ENCODE measurements at regions not wholly inside any gene's neighbourhood (a gene's known extent, or its start where the extent isn't known, plus 50 kb on each side); places are given as distances from the start of the nearest gene placed in this dataset.

DNA sequence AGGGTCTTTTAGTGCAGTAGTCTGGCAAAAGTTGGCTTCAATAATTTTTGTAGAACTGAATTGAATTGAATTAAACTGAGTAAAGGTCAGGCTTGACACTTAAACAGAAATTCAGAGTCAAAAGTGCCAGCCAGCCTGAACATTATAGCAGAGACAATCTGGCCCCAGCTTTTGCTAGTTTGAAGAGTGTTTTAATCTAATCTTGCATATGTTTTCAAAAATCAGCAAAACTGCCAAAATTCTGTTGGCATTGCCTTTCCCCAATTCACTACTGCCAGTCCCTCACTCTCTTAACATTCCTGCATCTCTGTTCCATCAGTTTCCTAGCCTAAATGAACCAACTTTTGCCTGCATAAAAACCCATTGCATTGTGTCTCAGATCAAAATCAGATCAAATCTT lies 403.8 kb downstream of the NUF2 start (continued):
- TF ChIP-seq, protein P1, sequence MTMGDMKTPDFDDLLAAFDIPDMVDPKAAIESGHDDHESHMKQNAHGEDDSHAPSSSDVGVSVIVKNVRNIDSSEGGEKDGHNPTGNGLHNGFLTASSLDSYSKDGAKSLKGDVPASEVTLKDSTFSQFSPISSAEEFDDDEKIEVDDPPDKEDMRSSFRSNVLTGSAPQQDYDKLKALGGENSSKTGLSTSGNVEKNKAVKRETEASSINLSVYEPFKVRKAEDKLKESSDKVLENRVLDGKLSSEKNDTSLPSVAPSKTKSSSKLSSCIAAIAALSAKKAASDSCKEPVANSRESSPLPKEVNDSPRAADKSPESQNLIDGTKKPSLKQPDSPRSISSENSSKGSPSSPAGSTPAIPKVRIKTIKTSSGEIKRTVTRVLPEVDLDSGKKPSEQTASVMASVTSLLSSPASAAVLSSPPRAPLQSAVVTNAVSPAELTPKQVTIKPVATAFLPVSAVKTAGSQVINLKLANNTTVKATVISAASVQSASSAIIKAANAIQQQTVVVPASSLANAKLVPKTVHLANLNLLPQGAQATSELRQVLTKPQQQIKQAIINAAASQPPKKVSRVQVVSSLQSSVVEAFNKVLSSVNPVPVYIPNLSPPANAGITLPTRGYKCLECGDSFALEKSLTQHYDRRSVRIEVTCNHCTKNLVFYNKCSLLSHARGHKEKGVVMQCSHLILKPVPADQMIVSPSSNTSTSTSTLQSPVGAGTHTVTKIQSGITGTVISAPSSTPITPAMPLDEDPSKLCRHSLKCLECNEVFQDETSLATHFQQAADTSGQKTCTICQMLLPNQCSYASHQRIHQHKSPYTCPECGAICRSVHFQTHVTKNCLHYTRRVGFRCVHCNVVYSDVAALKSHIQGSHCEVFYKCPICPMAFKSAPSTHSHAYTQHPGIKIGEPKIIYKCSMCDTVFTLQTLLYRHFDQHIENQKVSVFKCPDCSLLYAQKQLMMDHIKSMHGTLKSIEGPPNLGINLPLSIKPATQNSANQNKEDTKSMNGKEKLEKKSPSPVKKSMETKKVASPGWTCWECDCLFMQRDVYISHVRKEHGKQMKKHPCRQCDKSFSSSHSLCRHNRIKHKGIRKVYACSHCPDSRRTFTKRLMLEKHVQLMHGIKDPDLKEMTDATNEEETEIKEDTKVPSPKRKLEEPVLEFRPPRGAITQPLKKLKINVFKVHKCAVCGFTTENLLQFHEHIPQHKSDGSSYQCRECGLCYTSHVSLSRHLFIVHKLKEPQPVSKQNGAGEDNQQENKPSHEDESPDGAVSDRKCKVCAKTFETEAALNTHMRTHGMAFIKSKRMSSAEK (CRISPR knock-in tag; IDR thresholded peaks at IDR 0.05; ENCODE audit: borderline replicate concordance) = no peak
- TF ChIP-seq MYBL2 (CRISPR knock-in tag; IDR thresholded peaks at IDR 0.05) (no peak), ETV6 (CRISPR knock-in tag; IDR thresholded peaks at IDR 0.05) (no peak), E2F4 (CRISPR knock-in tag; IDR thresholded peaks at IDR 0.05; ENCODE audit: borderline replicate concordance, low read depth) (no peak), ZNF232 (CRISPR knock-in tag; IDR thresholded peaks at IDR 0.05) (no peak), KAT7 (CRISPR knock-in tag; IDR thresholded peaks at IDR 0.05; ENCODE audit: borderline replicate concordance) (no peak), FOXK1 (CRISPR knock-in tag; IDR thresholded peaks at IDR 0.05) (no peak), IRF2 (CRISPR knock-in tag; IDR thresholded peaks at IDR 0.05; ENCODE audit: borderline replicate concordance, low read depth) (no peak), RELA (CRISPR knock-in tag; IDR thresholded peaks at IDR 0.05; ENCODE audit: borderline replicate concordance) (no peak), AFF4 (CRISPR knock-in tag; IDR thresholded peaks at IDR 0.05; ENCODE audit: borderline replicate concordance) (no peak), SP1 (CRISPR knock-in tag; conservative IDR thresholded peaks at IDR 0.05) (no peak), SMAD4 (CRISPR knock-in tag; IDR thresholded peaks at IDR 0.05) (no peak), CREM (CRISPR knock-in tag; IDR thresholded peaks at IDR 0.05) (no peak)
- TF ChIP-seq, protein P2, sequence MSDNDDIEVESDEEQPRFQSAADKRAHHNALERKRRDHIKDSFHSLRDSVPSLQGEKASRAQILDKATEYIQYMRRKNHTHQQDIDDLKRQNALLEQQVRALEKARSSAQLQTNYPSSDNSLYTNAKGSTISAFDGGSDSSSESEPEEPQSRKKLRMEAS (CRISPR knock-in tag; IDR thresholded peaks at IDR 0.05) = no peak

GRCh38 chr1:163730411-163730821 lies 408.7 kb downstream of the NUF2 start:
- Mint-ChIP-seq H3K4me1 (no peaks in the 10 kb centered on the region), H3K9me3 (peaks cover 17% of the 10 kb centered on the region), H3K27me3 (ENCODE audit: low read depth) (no peaks in the 10 kb centered on the region; the same call in 1 of the 2 replicates), H3K36me3 (peaks cover 12% of the 10 kb centered on the region), H3K4me3 (no peak overlapping the region), H3K27ac (no peak overlapping the region)
- DNase-seq (ENCODE audit: low spot score) (no peak), ATAC-seq (no peak)
- ChIA-PET POLR2A (no interaction called here), CTCF (no interaction called here)
- TF ChIP-seq, protein P3, sequence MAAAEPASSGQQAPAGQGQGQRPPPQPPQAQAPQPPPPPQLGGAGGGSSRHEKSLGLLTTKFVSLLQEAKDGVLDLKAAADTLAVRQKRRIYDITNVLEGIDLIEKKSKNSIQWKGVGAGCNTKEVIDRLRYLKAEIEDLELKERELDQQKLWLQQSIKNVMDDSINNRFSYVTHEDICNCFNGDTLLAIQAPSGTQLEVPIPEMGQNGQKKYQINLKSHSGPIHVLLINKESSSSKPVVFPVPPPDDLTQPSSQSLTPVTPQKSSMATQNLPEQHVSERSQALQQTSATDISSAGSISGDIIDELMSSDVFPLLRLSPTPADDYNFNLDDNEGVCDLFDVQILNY (CRISPR knock-in tag; IDR thresholded peaks at IDR 0.05) = no peak
- TF ChIP-seq TEAD4 (CRISPR knock-in tag; IDR thresholded peaks at IDR 0.05) (no peak), FOXP1 (CRISPR knock-in tag; IDR thresholded peaks at IDR 0.05; ENCODE audit: borderline replicate concordance) (no peak), ZBTB43 (CRISPR knock-in tag; IDR thresholded peaks at IDR 0.05) (no peak), GTF2I (CRISPR knock-in tag; conservative IDR thresholded peaks at IDR 0.05) (no peak), ZNF423 (CRISPR knock-in tag; IDR thresholded peaks at IDR 0.05) (no peak), HMGA2 (CRISPR knock-in tag; IDR thresholded peaks at IDR 0.05) (no peak), CBFB (CRISPR knock-in tag; IDR thresholded peaks at IDR 0.05; ENCODE audit: low read depth) (no peak), ZNF396 (CRISPR knock-in tag; IDR thresholded peaks at IDR 0.05; ENCODE audit: borderline replicate concordance) (no peak), SMAD3 (CRISPR knock-in tag; IDR thresholded peaks at IDR 0.05; ENCODE audit: borderline replicate concordance) (no peak)
- TF ChIP-seq, protein P4, sequence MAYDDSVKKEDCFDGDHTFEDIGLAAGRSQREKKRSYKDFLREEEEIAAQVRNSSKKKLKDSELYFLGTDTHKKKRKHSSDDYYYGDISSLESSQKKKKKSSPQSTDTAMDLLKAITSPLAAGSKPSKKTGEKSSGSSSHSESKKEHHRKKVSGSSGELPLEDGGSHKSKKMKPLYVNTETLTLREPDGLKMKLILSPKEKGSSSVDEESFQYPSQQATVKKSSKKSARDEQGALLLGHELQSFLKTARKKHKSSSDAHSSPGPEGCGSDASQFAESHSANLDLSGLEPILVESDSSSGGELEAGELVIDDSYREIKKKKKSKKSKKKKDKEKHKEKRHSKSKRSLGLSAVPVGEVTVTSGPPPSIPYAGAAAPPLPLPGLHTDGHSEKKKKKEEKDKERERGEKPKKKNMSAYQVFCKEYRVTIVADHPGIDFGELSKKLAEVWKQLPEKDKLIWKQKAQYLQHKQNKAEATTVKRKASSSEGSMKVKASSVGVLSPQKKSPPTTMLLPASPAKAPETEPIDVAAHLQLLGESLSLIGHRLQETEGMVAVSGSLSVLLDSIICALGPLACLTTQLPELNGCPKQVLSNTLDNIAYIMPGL (CRISPR knock-in tag; IDR thresholded peaks at IDR 0.05) = no peak

All from WTC11 (cell line).